ENCODE measurements at regions not wholly inside any gene's neighbourhood (a gene's known extent, or its start where the extent isn't known, plus 50 kb on each side); places are given as distances from the start of the nearest gene placed in this dataset.
"Not testable (repeated sequence)": the region's sequence is repeated elsewhere in the genome, so short reads cannot be mapped to it uniquely, and the experiment has no call there.

- no peak for DNase-seq (ENCODE audit: low read depth in 2 of 2)
Measured at GRCh38 chr16:51853586-51853985, 693.4 kb downstream of the TOX3 start.

GRCh38 chr16:51852892-51853291 is 694.1 kb downstream of the TOX3 start:
- no peak for DNase-seq (ENCODE audit: low read depth in 2 of 2)

GRCh38 chr16:51851111-51851510 is 695.8 kb downstream of the TOX3 start:
- DNase-seq (ENCODE audit: low read depth in 2 of 2): no peak

GRCh38 chr16:51849715-51850114 is 697.2 kb downstream of the TOX3 start:
- no peak for DNase-seq (ENCODE audit: low read depth in 2 of 2)

- no peak for DNase-seq (ENCODE audit: low read depth in 2 of 2)
Measured at GRCh38 chr16:51845586-51846305, 694.7 kb upstream of the SALL1 start.

GRCh38 chr16:51839727-51840462 is 688.8 kb upstream of the SALL1 start:
- no peak for DNase-seq (ENCODE audit: low read depth in 2 of 2)

- DNase-seq (ENCODE audit: low read depth in 2 of 2): no peak
Measured at GRCh38 chr16:51834794-51835193, 683.7 kb upstream of the SALL1 start.

- no peak for DNase-seq (ENCODE audit: low read depth in 2 of 2)
Measured at GRCh38 chr16:51834133-51834532, 683.1 kb upstream of the SALL1 start.

- DNase-seq (ENCODE audit: low read depth in 2 of 2): no peak
Measured at GRCh38 chr16:51831595-51832367, 680.7 kb upstream of the SALL1 start.

- not testable (repeated sequence) for DNase-seq (ENCODE audit: low read depth in 2 of 2)
Measured at GRCh38 chr16:51831034-51831433, 680.0 kb upstream of the SALL1 start.

GRCh38 chr16:51825779-51826178 is 674.7 kb upstream of the SALL1 start:
- no peak for DNase-seq (ENCODE audit: low read depth in 2 of 2)

GRCh38 chr16:51822471-51822870 is 671.4 kb upstream of the SALL1 start:
- no peak for DNase-seq (ENCODE audit: low read depth in 2 of 2)

- no peak for DNase-seq (ENCODE audit: low read depth in 2 of 2)
Measured at GRCh38 chr16:51821527-51821926, 670.5 kb upstream of the SALL1 start.

GRCh38 chr16:51820176-51820575 is 669.1 kb upstream of the SALL1 start:
- DNase-seq (ENCODE audit: low read depth in 2 of 2): no peak

GRCh38 chr16:51818342-51818944 is 667.4 kb upstream of the SALL1 start:
- no peak for DNase-seq (ENCODE audit: low read depth in 2 of 2)

- no peak for DNase-seq (ENCODE audit: low read depth in 2 of 2)
Measured at GRCh38 chr16:51816929-51817328, 665.9 kb upstream of the SALL1 start.

GRCh38 chr16:51815523-51815922 is 664.5 kb upstream of the SALL1 start:
- no peak for DNase-seq (ENCODE audit: low read depth in 2 of 2)

- no peak for DNase-seq (ENCODE audit: low read depth in 2 of 2)
Measured at GRCh38 chr16:51814617-51815016, 663.5 kb upstream of the SALL1 start.

- DNase-seq (ENCODE audit: low read depth in 2 of 2): no peak
Measured at GRCh38 chr16:51813609-51814008, 662.5 kb upstream of the SALL1 start.

- DNase-seq (ENCODE audit: low read depth in 2 of 2): no peak
Measured at GRCh38 chr16:51812945-51813344, 661.9 kb upstream of the SALL1 start.

- DNase-seq (ENCODE audit: low read depth in 2 of 2): no peak
Measured at GRCh38 chr16:51807551-51807950, 656.5 kb upstream of the SALL1 start.

GRCh38 chr16:51801635-51802034 is 650.6 kb upstream of the SALL1 start:
- no peak for DNase-seq (ENCODE audit: low read depth in 2 of 2)

Measured in stimulated activated CD4-positive, alpha-beta T cell treated with anti-CD3 and anti-CD28 coated beads, Interleukin-1b, Interleukin-23, amount 100 ng/mL, for 4 hours (primary cell).